H9 (cell line): ENCODE measurements at regions not wholly inside any gene's neighbourhood (a gene's known extent, or its start where the extent isn't known, plus 50 kb on each side); places are given as distances from the start of the nearest gene placed in this dataset.

Experiments
- DNase-seq: peaks from one replicate; pipeline ENCODE4 v3.0.0-alpha.2; 2017
- H2AFZ ChIP-seq: one replicate; pipeline ENCODE4 v1.6.1; 2013; ENCODE audit warnings: mild to moderate bottlenecking, low read length, control low read depth, moderate library complexity
- H2AK5ac ChIP-seq: 2 replicates; pipeline ENCODE4 v1.6.1; 2013; ENCODE audit warnings: low read length, control low read depth, mixed read lengths; ENCODE audit not compliant: insufficient read length
- H2BK120ac ChIP-seq: one replicate; pipeline ENCODE4 v1.6.1; 2013; ENCODE audit warnings: low read depth, mild to moderate bottlenecking, low read length, control low read depth, inconsistent platforms; ENCODE audit not compliant: poor library complexity, severe bottlenecking
- H2BK12ac ChIP-seq: 2 replicates; pipeline ENCODE4 v1.6.1; 2013; ENCODE audit warnings: low read length, control low read depth, mixed read lengths, low read depth; ENCODE audit not compliant: insufficient read length
- H2BK15ac ChIP-seq: 2 replicates; pipeline ENCODE4 v1.6.1; 2013; ENCODE audit warnings: low read depth, low read length, control low read depth
- H2BK20ac ChIP-seq: one replicate; pipeline ENCODE4 v1.6.1; 2013; ENCODE audit warnings: low read depth, mild to moderate bottlenecking, low read length, control low read depth, inconsistent platforms; ENCODE audit not compliant: poor library complexity, severe bottlenecking
- H2BK5ac ChIP-seq: 2 replicates; pipeline ENCODE4 v1.6.1; 2013; ENCODE audit warnings: low read length, control low read depth, mixed read lengths; ENCODE audit not compliant: insufficient read length
- H3K14ac ChIP-seq: 2 replicates; pipeline ENCODE4 v1.6.1; 2013; ENCODE audit warnings: low read length, control low read depth; ENCODE audit not compliant: insufficient read depth
- H3K18ac ChIP-seq: 2 replicates; pipeline ENCODE4 v1.6.1; 2013; ENCODE audit warnings: low read depth, mild to moderate bottlenecking, mixed read lengths, low read length, control low read depth; ENCODE audit not compliant: insufficient read length
- H3K23ac ChIP-seq: 2 replicates; pipeline ENCODE4 v1.6.1; 2013; ENCODE audit warnings: low read length, control low read depth, mixed read lengths, low read depth; ENCODE audit not compliant: insufficient read length
- H3K23me2 ChIP-seq: 2 replicates; pipeline ENCODE4 v1.6.1; 2013; ENCODE audit warnings: low read depth, mild to moderate bottlenecking, mixed read lengths, low read length, control low read depth; ENCODE audit not compliant: insufficient read length, poor library complexity, severe bottlenecking
- H3K27ac ChIP-seq: 2 replicates; pipeline ENCODE4 v1.5.1; 2013; ENCODE audit warnings: low read length, control low read depth, mixed read lengths, low read depth; ENCODE audit not compliant: insufficient read length
- H3K27me3 ChIP-seq: 2 replicates; pipeline ENCODE4 v1.6.1; 2013; ENCODE audit warnings: low read length, control low read depth, inconsistent platforms; ENCODE audit not compliant: insufficient read depth
- H3K4ac ChIP-seq: 2 replicates; pipeline ENCODE4 v1.6.1; 2013; ENCODE audit warnings: low read depth, mild to moderate bottlenecking, control low read depth, inconsistent platforms, low read length, moderate library complexity
- H3K4me1 ChIP-seq: 2 replicates; pipeline ENCODE4 v1.6.1; 2013; ENCODE audit warnings: low read length, control low read depth, inconsistent platforms; ENCODE audit not compliant: insufficient read depth
- H3K4me2 ChIP-seq: 2 replicates; pipeline ENCODE4 v1.6.1; 2013; ENCODE audit warnings: low read length, control low read depth, mixed read lengths; ENCODE audit not compliant: insufficient read length, insufficient read depth
- H3K56ac ChIP-seq: 2 replicates; pipeline ENCODE4 v1.6.1; 2013; ENCODE audit warnings: low read depth, mild to moderate bottlenecking, mixed read lengths, low read length, control low read depth; ENCODE audit not compliant: insufficient read length
- H3K79me1 ChIP-seq: 2 replicates; pipeline ENCODE4 v1.6.1; 2013; ENCODE audit warnings: low read depth, mild to moderate bottlenecking, moderate library complexity, low read length, control low read depth, inconsistent platforms; ENCODE audit not compliant: insufficient read depth, poor library complexity, severe bottlenecking
- H3K79me2 ChIP-seq: 2 replicates; pipeline ENCODE4 v1.6.1; 2013; ENCODE audit warnings: low read length, control low read depth, inconsistent platforms; ENCODE audit not compliant: insufficient read depth
- H3K9ac ChIP-seq: 2 replicates; pipeline ENCODE4 v1.6.1; 2013; ENCODE audit warnings: low read length, control low read depth, mixed read lengths; ENCODE audit not compliant: insufficient read length; ENCODE audit errors: extremely low read depth
- H3K9me3 ChIP-seq: one replicate; pipeline ENCODE4 v1.6.1; 2013; ENCODE audit warnings: low read depth, low read length, inconsistent platforms; ENCODE audit not compliant: control insufficient read depth
- H3T11ph ChIP-seq: one replicate; pipeline ENCODE4 v1.6.1; 2013; ENCODE audit warnings: mild to moderate bottlenecking, low read length, control low read depth, inconsistent platforms
- H4K20me1 ChIP-seq: one replicate; pipeline ENCODE4 v1.6.1; 2013; ENCODE audit not compliant: control insufficient read depth, insufficient read length, insufficient read depth
- H4K5ac ChIP-seq: 2 replicates; pipeline ENCODE4 v1.6.1; 2013; ENCODE audit warnings: low read depth, mild to moderate bottlenecking, mixed read lengths, low read length, control low read depth; ENCODE audit not compliant: insufficient read length
- H4K8ac ChIP-seq: replicated peaks from 2 replicates; pipeline ENCODE4 v1.6.1; 2013; ENCODE audit warnings: low read length, control low read depth, mixed read lengths, low read depth; ENCODE audit not compliant: insufficient read length
- H4K91ac ChIP-seq: 2 replicates; pipeline ENCODE4 v1.6.1; 2013; ENCODE audit warnings: low read depth, mild to moderate bottlenecking, moderate library complexity, mixed read lengths, low read length, control low read depth; ENCODE audit not compliant: insufficient read length
- H3K27ac Mint-ChIP-seq, 3 experiments: 2 replicates in 2 of 3; 3 replicates in 1 of 3; pipeline ENCODE4 v1.8.0; 2020 to 2021; ENCODE audit warnings: mixed read lengths in 3 of 3, mild to moderate bottlenecking in 1 of 3, moderate library complexity in 1 of 3
- H3K27me3 Mint-ChIP-seq: 2 replicates; pipeline ENCODE4 v1.8.0; 2021; ENCODE audit warnings: low read depth, mild to moderate bottlenecking, moderate library complexity, mixed read lengths
- H3K36me3 Mint-ChIP-seq, 3 experiments: 2 replicates in 2 of 3; 3 replicates in 1 of 3; pipeline ENCODE4 v1.8.0; 2020 to 2021; ENCODE audit warnings: low read depth in 3 of 3, mixed read lengths in 3 of 3; ENCODE audit not compliant: insufficient read depth in 1 of 3
- H3K4me1 Mint-ChIP-seq, 2 experiments: 2 replicates each; pipeline ENCODE4 v1.8.0; 2020; ENCODE audit warnings: mixed read lengths in 2 of 2
- H3K4me3 Mint-ChIP-seq, 2 experiments: 2 replicates in 1 of 2; 3 replicates in 1 of 2; pipeline ENCODE4 v1.8.0; 2020 to 2021; ENCODE audit warnings: mild to moderate bottlenecking in 2 of 2, mixed read lengths in 2 of 2, moderate library complexity in 1 of 2
- H3K9me3 Mint-ChIP-seq, 2 experiments: 2 replicates in 1 of 2; 3 replicates in 1 of 2; pipeline ENCODE4 v1.8.0; 2020; ENCODE audit warnings: mild to moderate bottlenecking in 2 of 2, mixed read lengths in 2 of 2, moderate library complexity in 1 of 2
- CTCF ChIP-seq: fragments of 200-600 bp; sonication (generic); conservative IDR thresholded peaks from 3 replicates; pipeline ENCODE4 v1.8.0; 2021; ENCODE audit warnings: antibody characterized with exemption, mild to moderate bottlenecking
- WGBS: extraction: QIAGEN DNeasy Blood & Tissue Kit; methylation state at CpG from one replicate; pipeline ENCODE4 v1.1.7; 2013; ENCODE audit warnings: missing lambda C conversion rate, low lambda C conversion rate, mixed read lengths; ENCODE audit not compliant: insufficient read length; ENCODE audit errors: extremely low coverage; 5-methylcytosine and 5-hydroxymethylcytosine counted together

- Histone ChIP-seq H2BK12ac (no peak overlapping the region), H3K4ac (no peak overlapping the region), H3K79me2 (no peaks in the 10 kb centered on the region), H3K27me3 (no peaks in the 10 kb centered on the region), H2AK5ac (no peak overlapping the region), H3K27ac (no peak overlapping the region), H3T11ph (no peak overlapping the region), H3K23me2 (no peaks in the 10 kb centered on the region), H3K4me1 (peaks cover 4% of the 10 kb centered on the region), H4K5ac (no peak overlapping the region), H2BK15ac (no peak overlapping the region), H4K20me1 (no peaks in the 10 kb centered on the region), H3K23ac (no peak overlapping the region), H2BK5ac (no peak overlapping the region), H4K91ac (no peak overlapping the region), H3K4me2 (no peak overlapping the region), H3K79me1 (no peaks in the 10 kb centered on the region), H2BK20ac (no peak overlapping the region), H3K9ac (no peak overlapping the region), H4K8ac (no peak overlapping the region), H3K9me3 (no peaks in the 10 kb centered on the region), H3K18ac (no peak overlapping the region), H3K14ac (no peak overlapping the region), H3K56ac (no peak overlapping the region), H2AFZ (no peak overlapping the region), H2BK120ac (no peak overlapping the region)
- Mint-ChIP-seq H3K4me3 (no peak overlapping the region), H3K36me3 (peaks cover 0 to 4% (median 2%) of the 10 kb centered on the region in 3 experiments; a peak in 3 of 7 replicates), H3K27me3 (no peaks in the 10 kb centered on the region; the same call in none of the 2 replicates), H3K27ac (peak overlapping the region in 2 of 3 experiments; percentile 19 to 46; a peak in 3 of 7 replicates), H3K9me3 (no peaks in the 10 kb centered on the region; a peak in 1 of 5 replicates), H3K4me1 (peaks cover 24 to 34% of the 10 kb centered on the region in 2 experiments)
- peak; percentile 43 for DNase-seq
- TF ChIP-seq CTCF = peak; percentile 29; the same call in 1 of the 3 replicates
- no CpG with 5 or more reads among the region's 3 CpGs for WGBS
These were observed 665.4 kb downstream of the BCL11A start for GRCh38 chr2:59888015-59888414.
